ENCODE measurements at regions not wholly inside any gene's neighbourhood (a gene's known extent, or its start where the extent isn't known, plus 50 kb on each side); places are given as distances from the start of the nearest gene placed in this dataset.

GRCh38 chr3:124402791-124403190, 327.5 kb upstream of the UMPS start:
- 73% methylated on average over 4 of the region's 4 CpGs for WGBS (ENCODE audit: insufficient coverage, low coverage, low lambda C conversion rate, missing lambda C conversion rate)
- Histone ChIP-seq H3K27me3 (no peaks in the 10 kb centered on the region), H3K27ac (no peak overlapping the region), H3K36me3 (no peaks in the 10 kb centered on the region), H3K9me3 (no peaks in the 10 kb centered on the region), H3K4me3 (no peak overlapping the region), H3K4me1 (peaks cover 0 to 8% (median 0%) of the 10 kb centered on the region in 4 donors)
- DNase-seq (no peak), ATAC-seq (no peak)
- no peak for TF ChIP-seq POLR2A (IDR thresholded peaks at IDR 0.05)
- intact Hi-C loops (cut with DNase I) = no loop called here

DNA sequence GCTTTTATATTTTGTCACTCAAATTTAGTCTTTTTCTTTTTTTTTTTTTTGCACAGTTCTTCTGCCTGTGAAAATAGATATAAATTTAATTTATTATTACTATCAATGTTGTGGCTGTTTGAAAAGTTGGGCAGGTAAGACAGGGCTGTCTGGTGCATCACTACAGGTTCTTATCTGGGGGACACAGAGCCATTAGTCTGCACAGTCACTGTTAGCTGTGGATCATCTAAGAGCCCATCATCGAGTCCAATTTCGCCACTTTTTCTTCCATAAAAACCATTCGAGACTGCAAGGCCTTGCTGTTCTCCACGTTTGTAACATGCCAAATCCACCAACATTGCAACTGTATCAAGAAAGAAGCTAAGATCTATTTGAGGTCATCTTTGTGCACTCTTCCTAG, 325.6 kb upstream of the UMPS start:
- H3K4me3 ChIP-seq = no peak overlapping the region
- H3K36me3 ChIP-seq = no peaks in the 10 kb centered on the region
- no peak overlapping the region for H3K27ac ChIP-seq
- intact Hi-C loops (cut with DNase I) = no loop called here
- WGBS (ENCODE audit: insufficient coverage, low coverage, low lambda C conversion rate, missing lambda C conversion rate) = 28% methylated on average over 2 of the region's 4 CpGs
- H3K4me1 ChIP-seq = no peaks in the 10 kb centered on the region
- no peak for ATAC-seq
- DNase-seq = no peak
- TF ChIP-seq POLR2A (IDR thresholded peaks at IDR 0.05) (no peak), CTCF (IDR thresholded peaks at IDR 0.05) (no peak)
- no peaks in the 10 kb centered on the region for H3K9me3 ChIP-seq
- H3K27me3 ChIP-seq = no peaks in the 10 kb centered on the region

GRCh38 chr3:124407260-124407659, 323.0 kb upstream of the UMPS start:
- H3K4me3 ChIP-seq = no peak overlapping the region
- ATAC-seq = no peak
- WGBS (ENCODE audit: insufficient coverage, low coverage, low lambda C conversion rate, missing lambda C conversion rate) = 92% methylated on average over 1 of the region's 1 CpG
- intact Hi-C loops (cut with DNase I) = no loop called here
- TF ChIP-seq CTCF (IDR thresholded peaks at IDR 0.05) (no peak), POLR2A (IDR thresholded peaks at IDR 0.05) (no peak)
- H3K27ac ChIP-seq = no peak overlapping the region
- H3K27me3 ChIP-seq = no peaks in the 10 kb centered on the region
- H3K36me3 ChIP-seq = no peaks in the 10 kb centered on the region
- H3K9me3 ChIP-seq = no peaks in the 10 kb centered on the region
- no peak for DNase-seq
- H3K4me1 ChIP-seq = peaks cover 0 to 6% (median 2%) of the 10 kb centered on the region in 4 donors

GRCh38 chr3:124409650-124410275, 320.5 kb upstream of the UMPS start:
- 82% methylated on average over 4 of the region's 4 CpGs for WGBS (ENCODE audit: insufficient coverage, low coverage, low lambda C conversion rate, missing lambda C conversion rate)

More at GRCh38 chr3:124409650-124410275, 320.5 kb upstream of the UMPS start:
- H3K9me3 ChIP-seq = no peaks in the 10 kb centered on the region
- H3K27ac ChIP-seq = no peak overlapping the region
- TF ChIP-seq CTCF (IDR thresholded peaks at IDR 0.05) = no peak
- no peak for TF ChIP-seq POLR2A (IDR thresholded peaks at IDR 0.05)
- peaks cover 0 to 27% (median 8%) of the 10 kb centered on the region in 4 donors for H3K4me1 ChIP-seq
- intact Hi-C loops (cut with DNase I) = no loop called here
- no peaks in the 10 kb centered on the region for H3K36me3 ChIP-seq
- H3K4me3 ChIP-seq = no peak overlapping the region
- DNase-seq (no peak), ATAC-seq (no peak)
- H3K27me3 ChIP-seq = no peaks in the 10 kb centered on the region

Measured in right lobe of liver (tissue), 6 donors.